ENCODE measurements at regions not wholly inside any gene's neighbourhood (a gene's known extent, or its start where the extent isn't known, plus 50 kb on each side); places are given as distances from the start of the nearest gene placed in this dataset.

DNA sequence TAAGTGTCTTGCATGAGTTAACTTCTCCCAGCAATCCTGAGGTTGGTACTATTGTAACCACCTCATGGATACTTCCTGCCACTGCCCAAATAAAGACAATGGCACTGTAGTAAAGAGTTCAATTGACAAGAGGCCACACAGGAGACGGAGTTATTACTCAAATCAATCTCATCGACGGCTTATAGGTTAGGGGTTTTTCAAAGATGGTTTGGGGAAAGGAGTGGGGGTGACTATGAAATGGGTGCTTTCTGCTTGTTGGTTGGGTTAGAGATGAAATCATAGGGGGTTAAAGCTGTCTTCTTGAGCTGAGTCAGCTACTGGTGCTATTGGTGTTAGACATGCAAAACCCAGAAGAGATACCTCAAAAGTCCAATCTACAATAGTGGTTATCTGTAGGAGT, 1258.0 kb upstream of the ZEB2 start:
- Histone ChIP-seq H3K4me1 (ENCODE audit: control insufficient read depth, insufficient read depth, low read length) (no peaks in the 10 kb centered on the region), H3K9me3 (ENCODE audit: control insufficient read depth, insufficient read depth, low read depth, low read length) (no peaks in the 10 kb centered on the region), H3K27ac (ENCODE audit: extremely low read depth, low read depth, low read length) (no peak overlapping the region), H3K4me3 (ENCODE audit: low read depth, low read length) (no peak overlapping the region), H3K36me3 (ENCODE audit: control insufficient read depth in 2 of 2, insufficient read depth in 1 of 2, low read length in 2 of 2) (no peaks in the 10 kb centered on the region)
- TF ChIP-seq TRIM28 (IDR thresholded peaks at IDR 0.05; ENCODE audit: borderline replicate concordance, low read length) (no peak), GLI4 (tag by site-specific recombination; IDR thresholded peaks at IDR 0.05) (no peak), ZNF707 (tag by site-specific recombination; IDR thresholded peaks at IDR 0.05) (no peak), ZNF19 (tag by site-specific recombination; IDR thresholded peaks at IDR 0.05; ENCODE audit: low read depth) (no peak), ZNF548 (tag by site-specific recombination; IDR thresholded peaks at IDR 0.05) (no peak), ZNF558 (tag by site-specific recombination; IDR thresholded peaks at IDR 0.05) (no peak), ZNF571 (tag by site-specific recombination; IDR thresholded peaks at IDR 0.05) (no peak), GLIS2 (tag by site-specific recombination; IDR thresholded peaks at IDR 0.05) (no peak), ZNF777 (tag by site-specific recombination; IDR thresholded peaks at IDR 0.05; ENCODE audit: borderline replicate concordance) (no peak)
- TF ChIP-seq, protein P1, sequence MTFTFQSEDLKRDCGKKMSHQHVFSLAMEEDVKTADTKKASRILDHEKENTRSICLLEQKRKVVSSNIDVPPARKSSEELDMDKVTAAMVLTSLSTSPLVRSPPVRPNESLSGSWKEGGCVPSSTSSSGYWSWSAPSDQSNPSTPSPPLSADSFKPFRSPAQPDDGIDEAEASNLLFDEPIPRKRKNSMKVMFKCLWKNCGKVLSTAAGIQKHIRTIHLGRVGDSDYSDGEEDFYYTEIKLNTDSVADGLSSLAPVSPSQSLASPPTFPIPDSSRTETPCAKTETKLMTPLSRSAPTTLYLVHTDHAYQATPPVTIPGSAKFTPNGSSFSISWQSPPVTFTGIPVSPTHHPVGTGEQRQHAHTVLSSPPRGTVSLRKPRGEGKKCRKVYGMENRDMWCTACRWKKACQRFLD (tag by site-specific recombination; IDR thresholded peaks at IDR 0.05) = no peak
- ChIA-PET POLR2A (interaction anchor here (0.7 kb wide), 1 partner anchor 12 kb away, joined by 4 read pairs; no protein-coding TSS in a partner anchor), CTCF (no interaction called here)

GRCh38 chr2:145777297-145777696, 1257.4 kb upstream of the ZEB2 start:
- Histone ChIP-seq H3K9me3 (ENCODE audit: control insufficient read depth, insufficient read depth, low read depth, low read length) (no peaks in the 10 kb centered on the region), H3K4me3 (ENCODE audit: low read depth, low read length) (no peak overlapping the region), H3K27ac (ENCODE audit: extremely low read depth, low read depth, low read length) (no peak overlapping the region), H3K36me3 (ENCODE audit: control insufficient read depth in 2 of 2, insufficient read depth in 1 of 2, low read length in 2 of 2) (no peaks in the 10 kb centered on the region), H3K4me1 (ENCODE audit: control insufficient read depth, insufficient read depth, low read length) (no peaks in the 10 kb centered on the region)
- TF ChIP-seq, protein P2, sequence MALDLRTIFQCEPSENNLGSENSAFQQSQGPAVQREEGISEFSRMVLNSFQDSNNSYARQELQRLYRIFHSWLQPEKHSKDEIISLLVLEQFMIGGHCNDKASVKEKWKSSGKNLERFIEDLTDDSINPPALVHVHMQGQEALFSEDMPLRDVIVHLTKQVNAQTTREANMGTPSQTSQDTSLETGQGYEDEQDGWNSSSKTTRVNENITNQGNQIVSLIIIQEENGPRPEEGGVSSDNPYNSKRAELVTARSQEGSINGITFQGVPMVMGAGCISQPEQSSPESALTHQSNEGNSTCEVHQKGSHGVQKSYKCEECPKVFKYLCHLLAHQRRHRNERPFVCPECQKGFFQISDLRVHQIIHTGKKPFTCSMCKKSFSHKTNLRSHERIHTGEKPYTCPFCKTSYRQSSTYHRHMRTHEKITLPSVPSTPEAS (tag by site-specific recombination; IDR thresholded peaks at IDR 0.05) = no peak
- TF ChIP-seq ZBTB20 (tag by site-specific recombination; IDR thresholded peaks at IDR 0.05) (no peak), ZFP69B (tag by site-specific recombination; IDR thresholded peaks at IDR 0.05) (no peak), TRIM28 (IDR thresholded peaks at IDR 0.05; ENCODE audit: borderline replicate concordance, low read length) (no peak), SETDB1 (IDR thresholded peaks at IDR 0.05; ENCODE audit: insufficient read length, low read length) (no peak), ZNF341 (tag by site-specific recombination; IDR thresholded peaks at IDR 0.05; ENCODE audit: low read depth) (no peak), ZNF530 (tag by site-specific recombination; IDR thresholded peaks at IDR 0.05; ENCODE audit: low read depth) (no peak), GLIS1 (tag by site-specific recombination; IDR thresholded peaks at IDR 0.05) (no peak), ZNF114 (tag by site-specific recombination; IDR thresholded peaks at IDR 0.05) (no peak), ZNF311 (tag by site-specific recombination; IDR thresholded peaks at IDR 0.05; ENCODE audit: borderline replicate concordance) (no peak), SP3 (tag by site-specific recombination; IDR thresholded peaks at IDR 0.05) (no peak), RBAK (tag by site-specific recombination; IDR thresholded peaks at IDR 0.05) (no peak), GLIS2 (tag by site-specific recombination; IDR thresholded peaks at IDR 0.05) (no peak), ZIC2 (tag by site-specific recombination; IDR thresholded peaks at IDR 0.05) (no peak), ZNF223 (tag by site-specific recombination; IDR thresholded peaks at IDR 0.05) (no peak)
- ChIA-PET POLR2A (no interaction called here), CTCF (no interaction called here)

- H3K4me3 ChIP-seq (ENCODE audit: low read depth, low read length) = no peak overlapping the region
- TF ChIP-seq ZNF157 (tag by site-specific recombination; IDR thresholded peaks at IDR 0.05) (no peak), ZIC2 (tag by site-specific recombination; IDR thresholded peaks at IDR 0.05) (no peak), MZF1 (tag by site-specific recombination; IDR thresholded peaks at IDR 0.05; ENCODE audit: borderline replicate concordance) (no peak), WT1 (tag by site-specific recombination; IDR thresholded peaks at IDR 0.05) (no peak), ZNF404 (tag by site-specific recombination; IDR thresholded peaks at IDR 0.05) (no peak), ZFP37 (tag by site-specific recombination; IDR thresholded peaks at IDR 0.05) (no peak), ZNF112 (tag by site-specific recombination; IDR thresholded peaks at IDR 0.05) (no peak)
- TF ChIP-seq, protein P3, sequence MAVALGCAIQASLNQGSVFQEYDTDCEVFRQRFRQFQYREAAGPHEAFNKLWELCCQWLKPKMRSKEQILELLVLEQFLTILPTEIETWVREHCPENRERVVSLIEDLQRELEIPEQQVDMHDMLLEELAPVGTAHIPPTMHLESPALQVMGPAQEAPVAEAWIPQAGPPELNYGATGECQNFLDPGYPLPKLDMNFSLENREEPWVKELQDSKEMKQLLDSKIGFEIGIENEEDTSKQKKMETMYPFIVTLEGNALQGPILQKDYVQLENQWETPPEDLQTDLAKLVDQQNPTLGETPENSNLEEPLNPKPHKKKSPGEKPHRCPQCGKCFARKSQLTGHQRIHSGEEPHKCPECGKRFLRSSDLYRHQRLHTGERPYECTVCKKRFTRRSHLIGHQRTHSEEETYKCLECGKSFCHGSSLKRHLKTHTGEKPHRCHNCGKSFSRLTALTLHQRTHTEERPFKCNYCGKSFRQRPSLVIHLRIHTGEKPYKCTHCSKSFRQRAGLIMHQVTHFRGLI (tag by site-specific recombination; IDR thresholded peaks at IDR 0.05) = no peak
- CTCF ChIA-PET = no interaction called here
- H3K27ac ChIP-seq (ENCODE audit: extremely low read depth, low read depth, low read length) = no peak overlapping the region
- H3K36me3 ChIP-seq (ENCODE audit: control insufficient read depth in 2 of 2, insufficient read depth in 1 of 2, low read length in 2 of 2) = no peaks in the 10 kb centered on the region
- POLR2A ChIA-PET = no interaction called here
- H3K4me1 ChIP-seq (ENCODE audit: control insufficient read depth, insufficient read depth, low read length) = no peaks in the 10 kb centered on the region
- no peaks in the 10 kb centered on the region for H3K9me3 ChIP-seq (ENCODE audit: control insufficient read depth, insufficient read depth, low read depth, low read length)
Observed at GRCh38 chr2:145775591-145775990, 1255.7 kb upstream of the ZEB2 start.

Measured in HEK293 (cell line).